ENCODE measurements at regions not wholly inside any gene's neighbourhood (a gene's known extent, or its start where the extent isn't known, plus 50 kb on each side); places are given as distances from the start of the nearest gene placed in this dataset.
A peak's percentile ranks its signal among the peaks of the same experiment; 100 is the strongest.

DNA sequence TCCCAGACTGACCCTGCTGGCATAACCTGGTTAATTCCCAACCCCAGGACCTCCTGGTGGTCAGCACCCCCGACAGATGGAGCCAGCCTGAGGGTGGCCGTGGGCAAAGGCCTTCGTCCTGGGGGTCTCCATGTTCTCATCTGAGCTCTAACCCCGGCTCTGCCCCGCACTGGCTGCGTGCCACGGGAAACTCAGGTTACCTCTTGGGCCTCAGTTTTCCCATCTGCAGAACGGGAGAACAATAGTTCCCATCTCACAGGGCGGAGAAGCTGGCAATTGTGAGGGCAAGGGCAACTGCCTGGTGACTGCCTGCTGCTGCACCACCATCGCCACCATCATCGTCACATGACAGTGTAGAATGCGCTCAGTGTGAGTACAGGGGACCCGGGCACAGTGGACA is 77.9 kb downstream of the RFLNA start:
- H3K27ac ChIP-seq, result no peak overlapping the region
- no peak overlapping the region for H3K4me3 ChIP-seq
- DNase-seq, result no peak
- peaks cover 11 to 64% (median 39%) of the 10 kb centered on the region in 6 donors for H3K4me1 ChIP-seq
- H3K36me3 ChIP-seq, result peaks cover 0 to 100% (median 58%) of the 10 kb centered on the region in 6 donors
- H3K9me3 ChIP-seq, result no peaks in the 10 kb centered on the region
- TF ChIP-seq POLR2A (IDR thresholded peaks at IDR 0.05) (no peak), POLR2AphosphoS5 (IDR thresholded peaks at IDR 0.05) (peak in 1 of 3 donors; percentile 11)
- TF ChIP-seq, protein P1, sequence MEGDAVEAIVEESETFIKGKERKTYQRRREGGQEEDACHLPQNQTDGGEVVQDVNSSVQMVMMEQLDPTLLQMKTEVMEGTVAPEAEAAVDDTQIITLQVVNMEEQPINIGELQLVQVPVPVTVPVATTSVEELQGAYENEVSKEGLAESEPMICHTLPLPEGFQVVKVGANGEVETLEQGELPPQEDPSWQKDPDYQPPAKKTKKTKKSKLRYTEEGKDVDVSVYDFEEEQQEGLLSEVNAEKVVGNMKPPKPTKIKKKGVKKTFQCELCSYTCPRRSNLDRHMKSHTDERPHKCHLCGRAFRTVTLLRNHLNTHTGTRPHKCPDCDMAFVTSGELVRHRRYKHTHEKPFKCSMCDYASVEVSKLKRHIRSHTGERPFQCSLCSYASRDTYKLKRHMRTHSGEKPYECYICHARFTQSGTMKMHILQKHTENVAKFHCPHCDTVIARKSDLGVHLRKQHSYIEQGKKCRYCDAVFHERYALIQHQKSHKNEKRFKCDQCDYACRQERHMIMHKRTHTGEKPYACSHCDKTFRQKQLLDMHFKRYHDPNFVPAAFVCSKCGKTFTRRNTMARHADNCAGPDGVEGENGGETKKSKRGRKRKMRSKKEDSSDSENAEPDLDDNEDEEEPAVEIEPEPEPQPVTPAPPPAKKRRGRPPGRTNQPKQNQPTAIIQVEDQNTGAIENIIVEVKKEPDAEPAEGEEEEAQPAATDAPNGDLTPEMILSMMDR (IDR thresholded peaks at IDR 0.05 in 8 of 11, conservative IDR thresholded peaks at IDR 0.05 in 3 of 11), result no peak
- 92 to 97% (median 94%) methylated on average over 13 of the region's 13 CpGs for WGBS, 5 donors
- intact Hi-C loops (cut with DNase I; ENCODE audit: low total_unique reads), result no loop called here
- H3K27me3 ChIP-seq (replicated peaks in 1 of 7), result no peaks in the 10 kb centered on the region

DNA sequence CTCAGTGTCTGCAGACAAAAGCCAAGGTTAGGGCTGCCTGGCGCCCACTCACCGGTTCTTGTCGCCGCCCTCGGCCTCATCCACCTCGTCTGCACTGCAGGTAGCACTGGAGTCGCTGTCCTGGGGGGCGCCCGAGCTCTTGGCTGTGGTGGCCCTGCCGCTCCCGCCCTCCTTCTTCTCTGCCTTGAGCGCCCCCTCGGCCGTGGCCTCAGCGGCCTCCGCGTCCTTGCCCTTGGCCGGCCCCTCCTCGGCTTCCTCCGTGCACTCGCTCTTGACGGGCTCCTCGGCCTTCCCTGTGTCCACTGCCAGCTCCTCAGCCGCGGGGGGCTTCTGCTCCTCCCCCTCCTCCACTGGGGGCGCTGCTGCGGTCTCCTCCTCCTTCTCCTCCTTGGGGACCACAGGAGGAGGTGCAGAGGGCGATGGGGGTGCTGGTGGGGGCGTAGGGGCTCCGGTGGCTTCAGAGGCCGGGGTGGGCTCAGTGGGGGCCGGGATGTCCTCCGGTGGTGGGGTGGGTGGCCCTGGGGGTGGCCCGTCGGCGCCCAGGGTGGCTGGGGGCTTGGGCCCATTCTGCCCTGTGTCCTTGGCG is 77.2 kb downstream of the RFLNA start:
- TF ChIP-seq POLR2A (IDR thresholded peaks at IDR 0.05), result no peak
- TF ChIP-seq, protein P1 (IDR thresholded peaks at IDR 0.05 in 8 of 11, conservative IDR thresholded peaks at IDR 0.05 in 3 of 11), result no peak
- peak in 1 of 3 donors; percentile 43 for TF ChIP-seq POLR2AphosphoS5 (IDR thresholded peaks at IDR 0.05)
- Histone ChIP-seq H3K36me3 (peaks cover 0 to 100% (median 50%) of the 10 kb centered on the region in 6 donors), H3K9me3 (no peaks in the 10 kb centered on the region), H3K27me3 (replicated peaks in 1 of 7) (no peaks in the 10 kb centered on the region), H3K4me1 (peaks cover 11 to 70% (median 43%) of the 10 kb centered on the region in 6 donors), H3K27ac (peak overlapping the region in 2 of 8 donors; percentile 81 to 83), H3K4me3 (no peak overlapping the region)
- intact Hi-C loops (cut with DNase I; ENCODE audit: low total_unique reads), result no loop called here
- 85 to 92% (median 91%) methylated on average over 27 to 37 of the region's 37 CpGs for WGBS, 5 donors
- no peak for DNase-seq

DNA sequence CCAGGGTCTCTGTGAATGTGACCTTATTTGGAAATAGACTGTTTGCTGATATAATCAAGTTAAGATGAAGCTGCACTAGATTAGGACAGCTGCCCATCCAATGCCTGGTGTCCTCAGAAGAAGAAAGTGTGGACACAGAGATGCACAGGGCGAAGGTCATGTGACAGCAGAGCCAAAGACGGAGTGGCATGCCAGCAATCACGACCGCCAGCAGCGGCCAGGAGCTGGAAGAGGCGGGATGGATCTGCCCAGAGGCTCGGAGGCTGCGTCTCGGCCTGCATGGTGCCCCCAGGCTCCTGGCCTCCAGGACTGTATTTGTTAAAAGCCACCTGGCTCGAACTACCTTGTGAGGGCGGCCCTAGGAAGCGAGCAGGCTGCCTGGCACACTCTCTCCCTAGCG is 76.5 kb downstream of the RFLNA start:
- Histone ChIP-seq H3K4me1 (peaks cover 11 to 65% (median 44%) of the 10 kb centered on the region in 6 donors), H3K36me3 (peaks cover 0 to 100% (median 43%) of the 10 kb centered on the region in 6 donors), H3K4me3 (no peak overlapping the region), H3K27ac (peak overlapping the region in 3 of 8 donors; percentile 81 to 87 (median 83)), H3K9me3 (no peaks in the 10 kb centered on the region), H3K27me3 (replicated peaks in 1 of 7) (no peaks in the 10 kb centered on the region)
- TF ChIP-seq, protein P1 (IDR thresholded peaks at IDR 0.05 in 8 of 11, conservative IDR thresholded peaks at IDR 0.05 in 3 of 11), result no peak
- no peak for TF ChIP-seq POLR2A (IDR thresholded peaks at IDR 0.05)
- DNase-seq, result no peak
- intact Hi-C loops (cut with DNase I; ENCODE audit: low total_unique reads), result no loop called here
- WGBS, 5 donors, result 80 to 92% (median 90%) methylated on average over 6 to 13 of the region's 13 CpGs

DNA sequence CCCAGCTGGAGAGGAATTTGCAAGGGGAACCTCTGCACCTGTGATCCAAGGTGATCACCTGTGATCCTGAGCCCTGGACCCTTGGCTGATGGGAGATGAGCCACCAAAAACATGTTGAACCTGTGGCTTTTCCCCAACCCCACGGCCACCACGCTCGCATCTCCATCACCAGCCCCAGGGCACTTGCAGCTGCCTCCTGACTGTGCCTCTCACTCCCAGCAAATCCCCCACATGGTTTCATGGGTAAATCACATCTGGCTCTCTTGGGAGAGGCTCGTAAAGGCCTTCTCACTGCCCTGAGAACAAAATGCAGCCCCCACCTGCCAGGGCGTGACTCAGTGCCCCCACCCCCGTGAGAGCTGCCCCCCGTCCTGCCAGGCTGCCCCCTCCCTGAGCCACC is 76.0 kb downstream of the RFLNA start:
- H3K27ac ChIP-seq, result peak overlapping the region in 6 of 8 donors; percentile 69 to 87 (median 80)
- DNase-seq, result no peak
- 64 to 97% (median 90%) methylated on average over 5 to 7 of the region's 7 CpGs for WGBS, 5 donors
- no peaks in the 10 kb centered on the region for H3K9me3 ChIP-seq
- H3K4me1 ChIP-seq, result peaks cover 11 to 62% (median 44%) of the 10 kb centered on the region in 6 donors
- no peak overlapping the region for H3K4me3 ChIP-seq
- intact Hi-C loops (cut with DNase I; ENCODE audit: low total_unique reads), result no loop called here
- peaks cover 0 to 100% (median 42%) of the 10 kb centered on the region in 6 donors for H3K36me3 ChIP-seq
- H3K27me3 ChIP-seq (replicated peaks in 1 of 7), result no peaks in the 10 kb centered on the region
- TF ChIP-seq POLR2AphosphoS5 (IDR thresholded peaks at IDR 0.05), result no peak
- TF ChIP-seq POLR2A (IDR thresholded peaks at IDR 0.05), result no peak
- TF ChIP-seq, protein P1 (IDR thresholded peaks at IDR 0.05 in 8 of 11, conservative IDR thresholded peaks at IDR 0.05 in 3 of 11), result no peak
